ENCODE measurements at regions not wholly inside any gene's neighbourhood (a gene's known extent, or its start where the extent isn't known, plus 50 kb on each side); places are given as distances from the start of the nearest gene placed in this dataset.

DNA sequence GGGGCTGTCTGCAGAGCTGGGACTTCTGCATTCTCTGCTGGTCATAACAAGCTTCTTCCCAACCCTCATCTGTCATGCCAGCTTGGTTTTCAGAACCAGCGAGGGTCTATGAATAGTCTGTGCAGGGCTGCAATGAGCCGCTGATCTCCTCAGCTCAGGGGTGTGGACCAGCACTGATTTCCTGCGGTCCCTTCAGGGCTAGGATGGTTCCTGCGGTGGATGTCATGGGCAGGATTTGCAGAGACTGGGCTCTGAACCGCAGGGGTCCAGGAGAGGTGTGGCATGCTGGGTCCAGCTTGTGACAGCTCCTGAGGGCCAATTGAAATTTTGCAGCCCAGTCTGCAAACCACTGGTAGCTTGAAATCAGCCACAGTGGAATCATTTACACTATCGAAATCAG, 188.2 kb upstream of the AGAP1 start:
- Mint-ChIP-seq H3K4me1 (ENCODE audit: unreplicated experiment) (no peaks in the 10 kb centered on the region), H3K36me3 (ENCODE audit: low read depth, unreplicated experiment) (no peaks in the 10 kb centered on the region), H3K27me3 (ENCODE audit: unreplicated experiment) (no peaks in the 10 kb centered on the region), H3K4me3 (ENCODE audit: unreplicated experiment) (no peak overlapping the region), H3K27ac (ENCODE audit: unreplicated experiment) (no peak overlapping the region), H3K9me3 (ENCODE audit: unreplicated experiment) (peaks cover 4% of the 10 kb centered on the region)
- TF ChIP-seq, protein P1, sequence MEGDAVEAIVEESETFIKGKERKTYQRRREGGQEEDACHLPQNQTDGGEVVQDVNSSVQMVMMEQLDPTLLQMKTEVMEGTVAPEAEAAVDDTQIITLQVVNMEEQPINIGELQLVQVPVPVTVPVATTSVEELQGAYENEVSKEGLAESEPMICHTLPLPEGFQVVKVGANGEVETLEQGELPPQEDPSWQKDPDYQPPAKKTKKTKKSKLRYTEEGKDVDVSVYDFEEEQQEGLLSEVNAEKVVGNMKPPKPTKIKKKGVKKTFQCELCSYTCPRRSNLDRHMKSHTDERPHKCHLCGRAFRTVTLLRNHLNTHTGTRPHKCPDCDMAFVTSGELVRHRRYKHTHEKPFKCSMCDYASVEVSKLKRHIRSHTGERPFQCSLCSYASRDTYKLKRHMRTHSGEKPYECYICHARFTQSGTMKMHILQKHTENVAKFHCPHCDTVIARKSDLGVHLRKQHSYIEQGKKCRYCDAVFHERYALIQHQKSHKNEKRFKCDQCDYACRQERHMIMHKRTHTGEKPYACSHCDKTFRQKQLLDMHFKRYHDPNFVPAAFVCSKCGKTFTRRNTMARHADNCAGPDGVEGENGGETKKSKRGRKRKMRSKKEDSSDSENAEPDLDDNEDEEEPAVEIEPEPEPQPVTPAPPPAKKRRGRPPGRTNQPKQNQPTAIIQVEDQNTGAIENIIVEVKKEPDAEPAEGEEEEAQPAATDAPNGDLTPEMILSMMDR (IDR thresholded peaks at IDR 0.05; ENCODE audit: unreplicated experiment) = no peak
- DNase-seq (ENCODE audit: low spot score) = no peak

DNA sequence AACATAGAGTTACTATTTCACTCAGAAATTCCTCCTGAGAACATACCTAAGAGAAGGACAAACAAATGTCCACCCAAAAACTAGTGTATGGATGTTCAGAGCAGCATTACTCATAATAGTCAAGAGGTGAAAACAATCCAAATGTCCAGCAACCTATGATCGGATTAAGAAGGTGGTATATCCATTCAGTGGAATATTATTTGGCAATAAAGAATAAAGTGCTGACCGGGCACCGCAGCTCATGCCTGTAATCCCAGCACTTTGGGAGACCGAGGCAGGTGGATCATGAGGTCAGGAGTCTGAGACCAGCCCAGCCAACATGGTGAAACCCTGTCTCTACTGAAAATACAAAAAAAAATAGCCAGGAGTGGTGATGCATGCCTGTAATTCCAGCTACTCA, 182.8 kb upstream of the AGAP1 start:
- H3K9me3 Mint-ChIP-seq (ENCODE audit: unreplicated experiment) = peaks cover 4% of the 10 kb centered on the region
- H3K4me3 Mint-ChIP-seq (ENCODE audit: unreplicated experiment) = no peak overlapping the region
- TF ChIP-seq, protein P1 (IDR thresholded peaks at IDR 0.05; ENCODE audit: unreplicated experiment) = no peak
- H3K36me3 Mint-ChIP-seq (ENCODE audit: low read depth, unreplicated experiment) = no peaks in the 10 kb centered on the region
- no peak for DNase-seq (ENCODE audit: low spot score)
- peaks cover 3% of the 10 kb centered on the region for H3K27me3 Mint-ChIP-seq (ENCODE audit: unreplicated experiment)
- no peak overlapping the region for H3K27ac Mint-ChIP-seq (ENCODE audit: unreplicated experiment)
- H3K4me1 Mint-ChIP-seq (ENCODE audit: unreplicated experiment) = peaks cover 5% of the 10 kb centered on the region

DNA sequence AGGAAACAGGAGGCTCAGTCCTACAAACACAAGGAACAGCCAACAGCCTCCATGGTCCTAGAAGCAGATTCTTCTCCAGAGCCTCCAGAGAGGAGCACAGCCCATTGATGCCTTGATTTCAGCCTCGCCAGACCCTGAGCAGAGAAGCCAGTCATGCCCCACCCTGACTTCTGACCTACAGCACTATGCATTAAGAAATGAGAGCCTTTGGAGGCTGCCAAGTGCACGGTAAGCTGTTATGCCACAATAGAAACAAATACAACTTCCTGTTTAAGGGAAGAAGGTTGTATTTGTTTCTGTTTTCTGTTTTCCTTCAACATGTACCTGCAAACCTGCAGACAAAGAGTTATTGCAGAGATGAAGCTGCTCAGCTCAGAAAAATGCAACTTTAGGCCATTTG, 181.3 kb upstream of the AGAP1 start:
- Mint-ChIP-seq H3K9me3 (ENCODE audit: unreplicated experiment) (no peaks in the 10 kb centered on the region), H3K27me3 (ENCODE audit: unreplicated experiment) (peaks cover 3% of the 10 kb centered on the region), H3K4me3 (ENCODE audit: unreplicated experiment) (no peak overlapping the region), H3K36me3 (ENCODE audit: low read depth, unreplicated experiment) (no peaks in the 10 kb centered on the region), H3K27ac (ENCODE audit: unreplicated experiment) (no peak overlapping the region), H3K4me1 (ENCODE audit: unreplicated experiment) (peaks cover 6% of the 10 kb centered on the region)
- TF ChIP-seq, protein P1 (IDR thresholded peaks at IDR 0.05; ENCODE audit: unreplicated experiment) = no peak
- DNase-seq (ENCODE audit: low spot score) = no peak

DNA sequence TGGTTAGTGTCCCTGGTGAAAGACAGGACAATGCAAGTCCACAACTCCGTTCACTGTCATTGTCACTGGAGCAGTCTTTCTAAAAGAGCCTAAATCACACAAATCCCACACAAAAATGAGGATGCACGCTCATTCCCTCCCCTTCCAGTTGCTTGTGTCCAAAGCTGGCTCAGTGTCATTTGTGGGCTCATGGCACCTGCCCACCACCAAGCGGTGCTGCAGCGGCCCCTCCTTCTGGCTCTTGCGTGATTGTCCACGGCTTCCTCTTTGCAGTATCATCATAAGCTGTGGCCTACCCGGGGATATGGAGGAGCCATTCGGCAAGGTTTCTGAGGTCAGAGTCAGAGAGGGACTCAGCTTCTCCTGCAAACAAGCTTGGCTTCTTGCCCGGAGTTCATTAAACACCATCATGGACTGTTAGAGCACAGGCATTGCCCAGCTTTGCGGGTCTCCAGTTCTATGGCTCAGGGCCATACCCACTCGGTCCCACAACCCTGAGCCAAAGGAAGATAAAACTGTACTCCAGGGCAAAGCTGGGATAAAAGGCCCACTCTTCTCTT, 179.4 kb upstream of the AGAP1 start:
- TF ChIP-seq, protein P1 (IDR thresholded peaks at IDR 0.05; ENCODE audit: unreplicated experiment) = no peak
- Mint-ChIP-seq H3K36me3 (ENCODE audit: low read depth, unreplicated experiment) (no peaks in the 10 kb centered on the region), H3K27ac (ENCODE audit: unreplicated experiment) (no peak overlapping the region), H3K27me3 (ENCODE audit: unreplicated experiment) (peaks cover 3% of the 10 kb centered on the region), H3K9me3 (ENCODE audit: unreplicated experiment) (no peaks in the 10 kb centered on the region), H3K4me3 (ENCODE audit: unreplicated experiment) (no peak overlapping the region), H3K4me1 (ENCODE audit: unreplicated experiment) (peaks cover 6% of the 10 kb centered on the region)
- no peak for DNase-seq (ENCODE audit: low spot score)

DNA sequence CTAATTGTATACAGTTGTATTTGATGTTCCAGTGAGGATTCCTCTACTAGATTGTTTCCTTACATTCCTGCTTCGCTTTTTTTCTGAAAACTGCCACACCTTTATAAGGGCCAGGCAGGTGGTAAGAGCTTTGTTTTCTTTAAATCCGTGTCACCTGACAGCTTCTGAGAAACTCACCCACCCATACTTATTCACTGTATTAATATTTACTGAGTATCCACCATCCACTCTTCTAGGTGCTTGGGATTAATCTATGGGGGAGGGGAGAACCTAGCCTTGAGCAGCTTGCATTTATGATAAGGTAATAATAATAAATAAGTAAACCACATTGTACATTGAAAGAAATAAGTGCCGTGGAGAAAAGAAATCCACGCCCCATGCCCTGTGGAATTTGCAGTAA, 174.7 kb upstream of the AGAP1 start:
- H3K36me3 Mint-ChIP-seq (ENCODE audit: low read depth, unreplicated experiment) = no peaks in the 10 kb centered on the region
- no peak for DNase-seq (ENCODE audit: low spot score)
- no peak overlapping the region for H3K4me3 Mint-ChIP-seq (ENCODE audit: unreplicated experiment)
- TF ChIP-seq, protein P1 (IDR thresholded peaks at IDR 0.05; ENCODE audit: unreplicated experiment) = no peak
- H3K27me3 Mint-ChIP-seq (ENCODE audit: unreplicated experiment) = no peaks in the 10 kb centered on the region
- no peaks in the 10 kb centered on the region for H3K9me3 Mint-ChIP-seq (ENCODE audit: unreplicated experiment)
- H3K4me1 Mint-ChIP-seq (ENCODE audit: unreplicated experiment) = peaks cover 6% of the 10 kb centered on the region
- H3K27ac Mint-ChIP-seq (ENCODE audit: unreplicated experiment) = no peak overlapping the region

All from endothelial cell (in vitro differentiated cells).